ENCODE measurements at regions not wholly inside any gene's neighbourhood (a gene's known extent, or its start where the extent isn't known, plus 50 kb on each side); places are given as distances from the start of the nearest gene placed in this dataset.

GRCh38 chr3:64939747-64940450, 252.1 kb upstream of the ADAMTS9 start:
- 93 to 100% methylated on average over 1 to 6 of the region's 10 CpGs for WGBS, 2 donors (ENCODE audit: low coverage in 1 of 2)
- no peak for ATAC-seq
- H3K27ac ChIP-seq: no peak overlapping the region
- no peak overlapping the region for H3K4me3 ChIP-seq
- H3K4me1 ChIP-seq: peaks cover 0 to 33% (median under 1%) of the 10 kb centered on the region in 3 donors
- no peaks in the 10 kb centered on the region for H3K9me3 ChIP-seq
- H3K36me3 ChIP-seq: no peaks in the 10 kb centered on the region
- no peak for TF ChIP-seq POLR2A (IDR thresholded peaks at IDR 0.05)
- TF ChIP-seq POLR2AphosphoS5 (IDR thresholded peaks at IDR 0.05): no peak
- H3K27me3 ChIP-seq: no peaks in the 10 kb centered on the region

DNA sequence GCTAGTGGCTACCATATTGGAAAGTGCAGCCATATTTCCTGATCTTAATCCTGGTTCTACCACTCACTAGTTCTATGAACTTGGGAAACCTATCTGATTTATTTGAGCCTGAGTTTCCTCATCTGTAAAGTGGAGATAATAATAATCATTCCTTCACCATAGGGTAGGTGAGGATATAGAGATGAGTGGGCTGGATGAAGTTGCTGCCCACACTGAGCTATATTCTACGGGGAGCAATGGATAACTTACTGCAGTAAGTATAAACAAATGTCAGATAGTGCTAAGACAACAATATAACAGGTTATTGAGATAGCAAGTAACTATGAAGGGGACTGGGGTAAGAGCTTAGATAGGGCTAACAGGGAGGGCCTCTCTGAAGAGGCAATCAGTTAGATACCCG, 251.5 kb upstream of the ADAMTS9 start:
- Histone ChIP-seq H3K9me3 (no peaks in the 10 kb centered on the region), H3K27ac (no peak overlapping the region), H3K36me3 (no peaks in the 10 kb centered on the region), H3K27me3 (no peaks in the 10 kb centered on the region), H3K4me3 (no peak overlapping the region), H3K4me1 (peaks cover 0 to 27% (median 0%) of the 10 kb centered on the region in 3 donors)
- no peak for ATAC-seq
- no peak for TF ChIP-seq EP300 (IDR thresholded peaks at IDR 0.05)
- TF ChIP-seq POLR2AphosphoS5 (IDR thresholded peaks at IDR 0.05): no peak
- no peak for TF ChIP-seq CTCF (IDR thresholded peaks at IDR 0.05)
- no peak for TF ChIP-seq POLR2A (IDR thresholded peaks at IDR 0.05)
- 47 to 72% methylated on average over 2 of the region's 2 CpGs for WGBS, 2 donors (ENCODE audit: low coverage in 1 of 2)

DNA sequence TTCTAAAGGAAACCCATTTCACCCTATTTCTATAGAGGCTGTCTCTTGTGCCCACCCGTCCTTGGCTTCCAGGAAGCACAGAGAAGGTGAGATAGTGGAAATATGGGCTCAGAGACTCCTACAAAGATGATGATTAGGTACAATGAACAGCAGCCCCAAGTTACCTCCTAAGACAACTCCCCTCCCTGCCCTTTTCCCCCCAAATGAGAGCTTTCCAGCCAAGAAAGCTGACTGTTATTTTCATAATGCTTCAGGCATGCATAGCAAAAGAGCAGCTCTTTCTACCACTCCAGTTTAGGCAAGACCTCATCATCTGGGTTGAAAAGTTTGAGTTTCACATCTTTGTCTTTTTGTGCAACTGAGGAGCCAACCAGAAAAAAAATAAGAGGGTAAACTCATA, 248.8 kb upstream of the ADAMTS9 start:
- H3K27ac ChIP-seq: no peak overlapping the region

GRCh38 chr3:64935971-64936370, 248.2 kb upstream of the ADAMTS9 start:
- TF ChIP-seq EP300 (IDR thresholded peaks at IDR 0.05): no peak
- TF ChIP-seq POLR2AphosphoS5 (IDR thresholded peaks at IDR 0.05): peak; percentile 52
- Histone ChIP-seq H3K27me3 (no peaks in the 10 kb centered on the region), H3K9me3 (peaks cover 0 to 4% (median 0%) of the 10 kb centered on the region in 3 donors), H3K4me3 (no peak overlapping the region), H3K36me3 (peaks cover 0 to 8% of the 10 kb centered on the region in 2 donors), H3K27ac (no peak overlapping the region), H3K4me1 (peaks cover 0 to 18% (median 0%) of the 10 kb centered on the region in 3 donors)
- WGBS, 2 donors (ENCODE audit: low coverage in 1 of 2): 7 to 17% methylated on average over 2 of the region's 2 CpGs
- no peak for ATAC-seq

More for the DNA sequence above, 248.8 kb upstream of the ADAMTS9 start:
- Histone ChIP-seq H3K27me3 (no peaks in the 10 kb centered on the region), H3K9me3 (peaks cover 0 to 4% (median 0%) of the 10 kb centered on the region in 3 donors), H3K4me1 (peaks cover 0 to 18% (median 0%) of the 10 kb centered on the region in 3 donors), H3K36me3 (peaks cover 0 to 5% of the 10 kb centered on the region in 2 donors), H3K4me3 (no peak overlapping the region)
- no peak for ATAC-seq
- WGBS, 2 donors (ENCODE audit: low coverage in 1 of 2): 43 to 86% methylated on average over 1 of the region's 1 CpG
- TF ChIP-seq POLR2A (IDR thresholded peaks at IDR 0.05) (no peak), CTCF (IDR thresholded peaks at IDR 0.05) (no peak), POLR2AphosphoS5 (IDR thresholded peaks at IDR 0.05) (no peak), EP300 (IDR thresholded peaks at IDR 0.05) (no peak)

DNA sequence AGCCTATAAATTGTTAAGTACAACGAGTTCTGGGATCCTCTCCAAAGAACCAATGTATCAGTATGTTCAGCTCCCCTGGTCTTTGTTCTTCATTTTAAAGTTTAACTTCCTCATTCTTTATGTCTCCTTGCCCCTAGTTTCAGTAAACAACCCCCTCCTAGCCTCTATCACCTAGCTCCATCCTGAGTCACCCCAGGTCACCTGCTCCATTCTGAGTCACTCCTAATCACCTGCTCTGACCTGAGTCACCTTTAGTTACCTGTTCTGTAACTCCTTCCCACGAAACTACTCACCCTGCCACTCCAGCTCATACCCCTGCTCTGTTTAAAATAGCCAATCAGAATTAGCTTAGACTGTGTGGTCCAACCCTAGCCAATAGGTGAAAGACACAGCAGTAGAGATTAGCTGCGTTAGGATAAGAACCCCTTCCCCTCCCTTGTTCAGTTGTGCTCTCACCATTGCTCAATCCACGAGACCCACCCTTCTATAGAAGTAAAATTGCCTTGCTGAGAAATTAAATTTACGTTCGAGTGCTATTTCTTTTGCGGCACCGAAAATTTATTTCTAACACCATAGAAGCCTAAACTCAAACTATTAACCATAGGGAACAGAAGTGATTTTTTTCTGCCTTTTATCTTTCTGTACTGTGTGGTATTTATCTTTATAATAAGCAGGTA, 245.0 kb upstream of the ADAMTS9 start:
- no peaks in the 10 kb centered on the region for H3K27me3 ChIP-seq
- no peak for ATAC-seq
- no peak overlapping the region for H3K27ac ChIP-seq
- TF ChIP-seq EP300 (IDR thresholded peaks at IDR 0.05) (no peak), POLR2AphosphoS5 (IDR thresholded peaks at IDR 0.05) (no peak), CTCF (IDR thresholded peaks at IDR 0.05) (no peak), POLR2A (IDR thresholded peaks at IDR 0.05) (no peak)
- WGBS, 2 donors (ENCODE audit: low coverage in 1 of 2): 76 to 94% methylated on average over 5 to 7 of the region's 8 CpGs
- peaks cover 0 to 11% of the 10 kb centered on the region in 2 donors for H3K36me3 ChIP-seq
- H3K9me3 ChIP-seq: peaks cover 0 to 4% (median 0%) of the 10 kb centered on the region in 3 donors
- H3K4me1 ChIP-seq: peaks cover 0 to 18% (median 0%) of the 10 kb centered on the region in 3 donors
- no peak overlapping the region for H3K4me3 ChIP-seq

All from gastroesophageal sphincter (tissue), 4 donors.